ENCODE measurements at regions not wholly inside any gene's neighbourhood (a gene's known extent, or its start where the extent isn't known, plus 50 kb on each side); places are given as distances from the start of the nearest gene placed in this dataset.

DNA sequence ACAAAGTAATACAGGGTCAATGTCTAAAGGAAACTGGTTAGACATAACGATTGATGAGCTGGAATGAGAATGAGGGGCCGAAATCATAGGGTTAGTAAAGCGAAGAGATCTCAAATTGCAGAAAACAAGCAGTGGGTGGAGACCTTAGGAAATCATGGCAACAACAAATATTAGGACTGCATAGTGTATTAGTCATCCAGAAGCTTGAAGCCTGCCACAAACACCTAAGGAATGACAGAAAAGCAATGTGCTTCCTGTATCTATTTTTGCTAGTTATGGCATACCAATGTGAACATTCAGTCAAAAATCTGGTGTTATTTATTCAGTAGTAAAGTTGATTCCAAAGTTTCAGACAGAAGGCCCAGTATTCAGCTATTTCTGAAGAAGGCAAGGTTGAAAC, 410.9 kb upstream of the CT83 start:
- TF ChIP-seq POLR2A (IDR thresholded peaks at IDR 0.05; ENCODE audit: low read depth, low read length) (no peak), POLR2AphosphoS5 (IDR thresholded peaks at IDR 0.05; ENCODE audit: low read depth, low read length) (no peak)
